H9 (cell line): ENCODE measurements at regions not wholly inside any gene's neighbourhood (a gene's known extent, or its start where the extent isn't known, plus 50 kb on each side); places are given as distances from the start of the nearest gene placed in this dataset.

Experiments used
- DNase-seq: peaks from one replicate; pipeline ENCODE4 v3.0.0-alpha.2; 2017
- H2AFZ ChIP-seq: one replicate; pipeline ENCODE4 v1.6.1; 2013; ENCODE audit warnings: mild to moderate bottlenecking, low read length, control low read depth, moderate library complexity
- H2AK5ac ChIP-seq: 2 replicates; pipeline ENCODE4 v1.6.1; 2013; ENCODE audit warnings: low read length, control low read depth, mixed read lengths; ENCODE audit not compliant: insufficient read length
- H2BK120ac ChIP-seq: one replicate; pipeline ENCODE4 v1.6.1; 2013; ENCODE audit warnings: low read depth, mild to moderate bottlenecking, low read length, control low read depth, inconsistent platforms; ENCODE audit not compliant: poor library complexity, severe bottlenecking
- H2BK12ac ChIP-seq: 2 replicates; pipeline ENCODE4 v1.6.1; 2013; ENCODE audit warnings: low read length, control low read depth, mixed read lengths, low read depth; ENCODE audit not compliant: insufficient read length
- H2BK15ac ChIP-seq: 2 replicates; pipeline ENCODE4 v1.6.1; 2013; ENCODE audit warnings: low read depth, low read length, control low read depth
- H2BK20ac ChIP-seq: one replicate; pipeline ENCODE4 v1.6.1; 2013; ENCODE audit warnings: low read depth, mild to moderate bottlenecking, low read length, control low read depth, inconsistent platforms; ENCODE audit not compliant: poor library complexity, severe bottlenecking
- H2BK5ac ChIP-seq: 2 replicates; pipeline ENCODE4 v1.6.1; 2013; ENCODE audit warnings: low read length, control low read depth, mixed read lengths; ENCODE audit not compliant: insufficient read length
- H3K14ac ChIP-seq: 2 replicates; pipeline ENCODE4 v1.6.1; 2013; ENCODE audit warnings: low read length, control low read depth; ENCODE audit not compliant: insufficient read depth
- H3K18ac ChIP-seq: 2 replicates; pipeline ENCODE4 v1.6.1; 2013; ENCODE audit warnings: low read depth, mild to moderate bottlenecking, mixed read lengths, low read length, control low read depth; ENCODE audit not compliant: insufficient read length
- H3K23ac ChIP-seq: 2 replicates; pipeline ENCODE4 v1.6.1; 2013; ENCODE audit warnings: low read length, control low read depth, mixed read lengths, low read depth; ENCODE audit not compliant: insufficient read length
- H3K23me2 ChIP-seq: 2 replicates; pipeline ENCODE4 v1.6.1; 2013; ENCODE audit warnings: low read depth, mild to moderate bottlenecking, mixed read lengths, low read length, control low read depth; ENCODE audit not compliant: insufficient read length, poor library complexity, severe bottlenecking
- H3K27ac ChIP-seq: 2 replicates; pipeline ENCODE4 v1.5.1; 2013; ENCODE audit warnings: low read length, control low read depth, mixed read lengths, low read depth; ENCODE audit not compliant: insufficient read length
- H3K27me3 ChIP-seq: 2 replicates; pipeline ENCODE4 v1.6.1; 2013; ENCODE audit warnings: low read length, control low read depth, inconsistent platforms; ENCODE audit not compliant: insufficient read depth
- H3K4ac ChIP-seq: 2 replicates; pipeline ENCODE4 v1.6.1; 2013; ENCODE audit warnings: low read depth, mild to moderate bottlenecking, control low read depth, inconsistent platforms, low read length, moderate library complexity
- H3K4me1 ChIP-seq: 2 replicates; pipeline ENCODE4 v1.6.1; 2013; ENCODE audit warnings: low read length, control low read depth, inconsistent platforms; ENCODE audit not compliant: insufficient read depth
- H3K4me2 ChIP-seq: 2 replicates; pipeline ENCODE4 v1.6.1; 2013; ENCODE audit warnings: low read length, control low read depth, mixed read lengths; ENCODE audit not compliant: insufficient read length, insufficient read depth
- H3K56ac ChIP-seq: 2 replicates; pipeline ENCODE4 v1.6.1; 2013; ENCODE audit warnings: low read depth, mild to moderate bottlenecking, mixed read lengths, low read length, control low read depth; ENCODE audit not compliant: insufficient read length
- H3K79me1 ChIP-seq: 2 replicates; pipeline ENCODE4 v1.6.1; 2013; ENCODE audit warnings: low read depth, mild to moderate bottlenecking, moderate library complexity, low read length, control low read depth, inconsistent platforms; ENCODE audit not compliant: insufficient read depth, poor library complexity, severe bottlenecking
- H3K79me2 ChIP-seq: 2 replicates; pipeline ENCODE4 v1.6.1; 2013; ENCODE audit warnings: low read length, control low read depth, inconsistent platforms; ENCODE audit not compliant: insufficient read depth
- H3K9ac ChIP-seq: 2 replicates; pipeline ENCODE4 v1.6.1; 2013; ENCODE audit warnings: low read length, control low read depth, mixed read lengths; ENCODE audit not compliant: insufficient read length; ENCODE audit errors: extremely low read depth
- H3K9me3 ChIP-seq: one replicate; pipeline ENCODE4 v1.6.1; 2013; ENCODE audit warnings: low read depth, low read length, inconsistent platforms; ENCODE audit not compliant: control insufficient read depth
- H3T11ph ChIP-seq: one replicate; pipeline ENCODE4 v1.6.1; 2013; ENCODE audit warnings: mild to moderate bottlenecking, low read length, control low read depth, inconsistent platforms
- H4K20me1 ChIP-seq: one replicate; pipeline ENCODE4 v1.6.1; 2013; ENCODE audit not compliant: control insufficient read depth, insufficient read length, insufficient read depth
- H4K5ac ChIP-seq: 2 replicates; pipeline ENCODE4 v1.6.1; 2013; ENCODE audit warnings: low read depth, mild to moderate bottlenecking, mixed read lengths, low read length, control low read depth; ENCODE audit not compliant: insufficient read length
- H4K8ac ChIP-seq: replicated peaks from 2 replicates; pipeline ENCODE4 v1.6.1; 2013; ENCODE audit warnings: low read length, control low read depth, mixed read lengths, low read depth; ENCODE audit not compliant: insufficient read length
- H4K91ac ChIP-seq: 2 replicates; pipeline ENCODE4 v1.6.1; 2013; ENCODE audit warnings: low read depth, mild to moderate bottlenecking, moderate library complexity, mixed read lengths, low read length, control low read depth; ENCODE audit not compliant: insufficient read length
- H3K27ac Mint-ChIP-seq, 3 experiments: 2 replicates in 2 of 3; 3 replicates in 1 of 3; pipeline ENCODE4 v1.8.0; 2020 to 2021; ENCODE audit warnings: mixed read lengths in 3 of 3, mild to moderate bottlenecking in 1 of 3, moderate library complexity in 1 of 3
- H3K27me3 Mint-ChIP-seq: 2 replicates; pipeline ENCODE4 v1.8.0; 2021; ENCODE audit warnings: low read depth, mild to moderate bottlenecking, moderate library complexity, mixed read lengths
- H3K36me3 Mint-ChIP-seq, 3 experiments: 2 replicates in 2 of 3; 3 replicates in 1 of 3; pipeline ENCODE4 v1.8.0; 2020 to 2021; ENCODE audit warnings: low read depth in 3 of 3, mixed read lengths in 3 of 3; ENCODE audit not compliant: insufficient read depth in 1 of 3
- H3K4me1 Mint-ChIP-seq, 2 experiments: 2 replicates each; pipeline ENCODE4 v1.8.0; 2020; ENCODE audit warnings: mixed read lengths in 2 of 2
- H3K4me3 Mint-ChIP-seq, 2 experiments: 2 replicates in 1 of 2; 3 replicates in 1 of 2; pipeline ENCODE4 v1.8.0; 2020 to 2021; ENCODE audit warnings: mild to moderate bottlenecking in 2 of 2, mixed read lengths in 2 of 2, moderate library complexity in 1 of 2
- H3K9me3 Mint-ChIP-seq, 2 experiments: 2 replicates in 1 of 2; 3 replicates in 1 of 2; pipeline ENCODE4 v1.8.0; 2020; ENCODE audit warnings: mild to moderate bottlenecking in 2 of 2, mixed read lengths in 2 of 2, moderate library complexity in 1 of 2
- WGBS: extraction: QIAGEN DNeasy Blood & Tissue Kit; methylation state at CpG from one replicate; pipeline ENCODE4 v1.1.7; 2013; ENCODE audit warnings: missing lambda C conversion rate, low lambda C conversion rate, mixed read lengths; ENCODE audit not compliant: insufficient read length; ENCODE audit errors: extremely low coverage; 5-methylcytosine and 5-hydroxymethylcytosine counted together
- TF ChIP-seq, protein P1 (sequence below): fragments of 200-600 bp; sonication (generic); conservative IDR thresholded peaks from 3 replicates; pipeline ENCODE4 v1.8.0; 2021; ENCODE audit warnings: antibody characterized with exemption, mild to moderate bottlenecking

DNA sequence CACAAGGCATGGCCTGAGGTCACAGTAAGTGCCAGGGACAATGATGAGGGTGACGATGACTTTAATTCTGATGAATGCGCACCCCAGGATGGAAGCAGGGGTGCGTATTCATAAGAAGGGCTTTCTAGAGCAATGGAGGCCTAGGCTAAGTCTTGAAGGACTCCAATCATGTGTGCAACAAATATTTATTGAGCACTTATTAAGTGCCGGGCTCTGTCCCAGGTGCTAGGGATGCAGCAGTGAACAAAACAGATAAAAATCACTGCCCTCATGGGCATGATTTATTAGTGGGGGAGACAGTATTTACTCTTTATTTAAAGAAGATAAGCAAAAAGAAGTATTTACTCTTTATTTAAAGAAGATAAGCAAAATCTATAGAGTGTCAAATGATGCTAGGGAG, 198.2 kb upstream of the KCNG1 start:
- Mint-ChIP-seq H3K27me3 (peaks cover 38% of the 10 kb centered on the region), H3K4me1 (peaks cover 37% of the 10 kb centered on the region in 2 experiments), H3K9me3 (peaks cover 24 to 30% of the 10 kb centered on the region in 2 experiments), H3K4me3 (peak overlapping the region in 1 of 2 experiments; percentile 77; a peak in 3 of 5 replicates), H3K36me3 (peaks cover 12 to 25% (median 18%) of the 10 kb centered on the region in 3 experiments), H3K27ac (peak overlapping the region; percentile 36 to 97 (median 96); a peak in 3 of 7 replicates)
- Histone ChIP-seq H3K56ac (no peak overlapping the region), H4K91ac (no peak overlapping the region), H3T11ph (no peak overlapping the region), H4K20me1 (no peaks in the 10 kb centered on the region), H3K4me1 (0 out of 2 replicates have a peak, but pooled peaks cover 2% of the 10 kb centered on the region), H2BK12ac (no peak overlapping the region), H3K27me3 (no peaks in the 10 kb centered on the region; the same call in 1 of the 2 replicates), H4K5ac (no peak overlapping the region), H3K27ac (no peak overlapping the region), H4K8ac (no peak overlapping the region), H3K9me3 (no peaks in the 10 kb centered on the region), H2BK20ac (no peak overlapping the region), H3K79me1 (no peaks in the 10 kb centered on the region), H3K23ac (no peak overlapping the region), H2BK15ac (no peak overlapping the region), H2BK5ac (no peak overlapping the region), H3K4ac (no peak overlapping the region), H3K23me2 (no peaks in the 10 kb centered on the region), H3K14ac (no peak overlapping the region), H3K9ac (no peak overlapping the region), H2AFZ (no peak overlapping the region), H2AK5ac (no peak overlapping the region), H2BK120ac (no peak overlapping the region), H3K18ac (no peak overlapping the region), H3K4me2 (no peak overlapping the region), H3K79me2 (no peaks in the 10 kb centered on the region)
- DNase-seq = no peak
- TF ChIP-seq, protein P1, sequence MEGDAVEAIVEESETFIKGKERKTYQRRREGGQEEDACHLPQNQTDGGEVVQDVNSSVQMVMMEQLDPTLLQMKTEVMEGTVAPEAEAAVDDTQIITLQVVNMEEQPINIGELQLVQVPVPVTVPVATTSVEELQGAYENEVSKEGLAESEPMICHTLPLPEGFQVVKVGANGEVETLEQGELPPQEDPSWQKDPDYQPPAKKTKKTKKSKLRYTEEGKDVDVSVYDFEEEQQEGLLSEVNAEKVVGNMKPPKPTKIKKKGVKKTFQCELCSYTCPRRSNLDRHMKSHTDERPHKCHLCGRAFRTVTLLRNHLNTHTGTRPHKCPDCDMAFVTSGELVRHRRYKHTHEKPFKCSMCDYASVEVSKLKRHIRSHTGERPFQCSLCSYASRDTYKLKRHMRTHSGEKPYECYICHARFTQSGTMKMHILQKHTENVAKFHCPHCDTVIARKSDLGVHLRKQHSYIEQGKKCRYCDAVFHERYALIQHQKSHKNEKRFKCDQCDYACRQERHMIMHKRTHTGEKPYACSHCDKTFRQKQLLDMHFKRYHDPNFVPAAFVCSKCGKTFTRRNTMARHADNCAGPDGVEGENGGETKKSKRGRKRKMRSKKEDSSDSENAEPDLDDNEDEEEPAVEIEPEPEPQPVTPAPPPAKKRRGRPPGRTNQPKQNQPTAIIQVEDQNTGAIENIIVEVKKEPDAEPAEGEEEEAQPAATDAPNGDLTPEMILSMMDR = no peak
- no CpG with 5 or more reads among the region's 4 CpGs for WGBS
